IMR-90 (cell line): ENCODE measurements at regions not wholly inside any gene's neighbourhood (a gene's known extent, or its start where the extent isn't known, plus 50 kb on each side); places are given as distances from the start of the nearest gene placed in this dataset.

Experiments used
- ATAC-seq: fragments of 200-7000 bp; cut with Tn5 transposase; 2 replicates; pipeline ENCODE4 v1.9.1; 2020; ENCODE audit warnings: low read depth, mild to moderate bottlenecking, moderate library complexity
- BruUV-seq: library from RNA; stranded (reverse); fragments of 400-500 nt; replicated peaks from 2 replicates; lab custom pipeline; 2021; lab: Mats Ljungman, UMichigan
- CTCF ChIA-PET: fragments of 300-600 bp; formaldehyde crosslinking; extraction: SDS; loops from one replicate; lab custom pipeline; 2021; ENCODE audit warnings: antibody characterized with exemption; lab: Yijun Ruan, JAX
- POLR2A ChIA-PET: fragments of 300-600 bp; sonication (Branson Sonifier 250); formaldehyde crosslinking; loops from one replicate; lab custom pipeline; 2022; ENCODE audit warnings: antibody characterized with exemption; ENCODE audit not compliant: unreplicated experiment; lab: Charles Lee
- DNase-seq: peaks from one replicate; pipeline ENCODE4 v3.0.0; 2013
- H2AFZ ChIP-seq: replicated peaks from 2 replicates; pipeline ENCODE3; 2013; ENCODE audit warnings: low read length, mild to moderate bottlenecking; ENCODE audit not compliant: poor library complexity
- H2AK5ac ChIP-seq: 2 replicates; pipeline ENCODE4 v1.6.1; 2013; ENCODE audit warnings: low read depth, low read length, inconsistent platforms
- H2AK9ac ChIP-seq: replicated peaks from 2 replicates; pipeline ENCODE3; 2013; ENCODE audit warnings: mild to moderate bottlenecking, low read depth, low read length, moderate library complexity; ENCODE audit not compliant: poor library complexity
- H2BK120ac ChIP-seq: 2 replicates; pipeline ENCODE4 v1.6.1; 2013; ENCODE audit warnings: low read depth, low read length, inconsistent platforms
- H2BK15ac ChIP-seq: 3 replicates; pipeline ENCODE4 v1.6.1; 2013; ENCODE audit warnings: low read depth, low read length, inconsistent platforms
- H2BK20ac ChIP-seq: 2 replicates; pipeline ENCODE4 v1.6.1; 2013; ENCODE audit warnings: low read depth, mild to moderate bottlenecking, inconsistent platforms, low read length, moderate library complexity
- H2BK5ac ChIP-seq: 2 replicates; pipeline ENCODE4 v1.6.1; 2013; ENCODE audit warnings: mild to moderate bottlenecking, low read depth, low read length, inconsistent platforms; ENCODE audit not compliant: poor library complexity, severe bottlenecking
- H3K14ac ChIP-seq: replicated peaks from 2 replicates; pipeline ENCODE4 v1.6.1; 2013; ENCODE audit warnings: low read depth, low read length, inconsistent platforms
- H3K18ac ChIP-seq: 2 replicates; pipeline ENCODE4 v1.6.1; 2013; ENCODE audit warnings: low read depth, low read length, control low read depth
- H3K23ac ChIP-seq: 2 replicates; pipeline ENCODE4 v1.6.1; 2013; ENCODE audit warnings: low read depth, low read length, inconsistent platforms
- H3K27ac ChIP-seq: 2 replicates; pipeline ENCODE4 v1.5.1; 2013; ENCODE audit warnings: mild to moderate bottlenecking, control low read depth, low read length; ENCODE audit not compliant: insufficient read depth
- H3K27me3 ChIP-seq: 2 replicates; pipeline ENCODE4 v1.6.1; 2013; ENCODE audit warnings: low read length; ENCODE audit not compliant: control insufficient read depth, insufficient read depth
- H3K36me3 ChIP-seq: 2 replicates; pipeline ENCODE4 v1.6.1; 2013; ENCODE audit warnings: low read length, mixed read lengths; ENCODE audit not compliant: control insufficient read depth, insufficient read depth
- H3K4ac ChIP-seq: 2 replicates; pipeline ENCODE4 v1.6.1; 2013; ENCODE audit warnings: low read depth, low read length, inconsistent platforms
- H3K4me1 ChIP-seq: 2 replicates; pipeline ENCODE4 v1.6.1; 2013; ENCODE audit warnings: low read length, mixed read lengths; ENCODE audit not compliant: control insufficient read depth, insufficient read depth
- H3K4me2 ChIP-seq: 2 replicates; pipeline ENCODE4 v1.6.1; 2013; ENCODE audit warnings: low read depth, mild to moderate bottlenecking, control low read depth, low read length, moderate library complexity
- H3K4me3 ChIP-seq: 2 replicates; pipeline ENCODE4 v1.5.1; 2013; ENCODE audit warnings: low read depth, mild to moderate bottlenecking, control low read depth, low read length, moderate library complexity; ENCODE audit not compliant: insufficient read depth
- H3K56ac ChIP-seq: 2 replicates; pipeline ENCODE4 v1.6.1; 2013; ENCODE audit warnings: low read length, inconsistent platforms; ENCODE audit not compliant: insufficient read depth; ENCODE audit errors: extremely low read depth
- H3K79me1 ChIP-seq, 2 experiments: 2 replicates each; pipeline ENCODE4 v1.6.1; 2013; ENCODE audit warnings: low read length in 2 of 2, inconsistent platforms in 1 of 2, low read depth in 1 of 2
- H3K9ac ChIP-seq: 2 replicates; pipeline ENCODE4 v1.6.1; 2013; ENCODE audit warnings: low read depth, low read length, control low read depth
- H3K9me1 ChIP-seq: 2 replicates; pipeline ENCODE4 v1.6.1; 2013; ENCODE audit warnings: low read length, inconsistent platforms; ENCODE audit not compliant: insufficient read depth
- H3K9me3 ChIP-seq: 2 replicates; pipeline ENCODE4 v1.6.1; 2013; ENCODE audit warnings: low read length; ENCODE audit not compliant: control insufficient read depth, insufficient read depth
- H4K20me1 ChIP-seq: 2 replicates; pipeline ENCODE4 v1.6.1; 2013; ENCODE audit warnings: low read length, inconsistent platforms; ENCODE audit not compliant: insufficient read depth
- H4K5ac ChIP-seq: 2 replicates; pipeline ENCODE4 v1.6.1; 2013; ENCODE audit warnings: mild to moderate bottlenecking, low read depth, low read length, control low read depth
- H4K8ac ChIP-seq, 2 experiments: 2 replicates each; pipeline ENCODE4 v1.6.1; 2013; ENCODE audit warnings: low read depth in 2 of 2, low read length in 2 of 2, control low read depth in 1 of 2, inconsistent platforms in 1 of 2
- H4K91ac ChIP-seq: 2 replicates; pipeline ENCODE4 v1.6.1; 2013; ENCODE audit warnings: low read depth, low read length, inconsistent platforms; ENCODE audit not compliant: insufficient read depth
- BHLHE40 ChIP-seq: fragments of 150-350 bp; IDR thresholded peaks from 2 replicates; pipeline ENCODE4 v1.6.1; 2016; ENCODE audit warnings: mild to moderate bottlenecking, low read depth, low read length
- CEBPB ChIP-seq: IDR thresholded peaks from 2 replicates; pipeline ENCODE4 v1.6.1; 2012; ENCODE audit warnings: low read depth, low read length, improper control_type of control experiment
- CHD1 ChIP-seq: IDR thresholded peaks from 2 replicates; pipeline ENCODE4 v1.6.1; 2012; ENCODE audit warnings: low read depth, low read length, improper control_type of control experiment
- FOS ChIP-seq: fragments of 150-350 bp; IDR thresholded peaks from 2 replicates; pipeline ENCODE4 v1.6.1; 2016; ENCODE audit warnings: low read depth, low read length
- MAFK ChIP-seq: IDR thresholded peaks from 2 replicates; pipeline ENCODE4 v1.6.1; 2012; ENCODE audit warnings: low read depth, low read length, improper control_type of control experiment
- MAZ ChIP-seq: IDR thresholded peaks from 2 replicates; pipeline ENCODE4 v1.6.1; 2012; ENCODE audit warnings: low read depth, mild to moderate bottlenecking, low read length, improper control_type of control experiment, moderate library complexity, borderline replicate concordance
- MXI1 ChIP-seq: IDR thresholded peaks from 2 replicates; pipeline ENCODE4 v1.6.1; 2012; ENCODE audit warnings: low read depth, mild to moderate bottlenecking, low read length, moderate library complexity, borderline replicate concordance
- NFE2L2 ChIP-seq: fragments of 150-350 bp; IDR thresholded peaks from 2 replicates; pipeline ENCODE4 v1.6.1; 2016; ENCODE audit warnings: low read depth, mild to moderate bottlenecking, low read length
- POLR2A ChIP-seq: IDR thresholded peaks from 2 replicates; pipeline ENCODE4 v1.6.1; 2012; ENCODE audit warnings: mild to moderate bottlenecking, low read depth, low read length
- RAD21 ChIP-seq: IDR thresholded peaks from 2 replicates; pipeline ENCODE4 v1.6.1; 2012; ENCODE audit warnings: low read length, improper control_type of control experiment
- RCOR1 ChIP-seq: IDR thresholded peaks from 2 replicates; pipeline ENCODE4 v1.6.1; 2012; ENCODE audit warnings: mild to moderate bottlenecking, low read length, improper control_type of control experiment; ENCODE audit not compliant: insufficient replicate concordance
- RFX5 ChIP-seq: IDR thresholded peaks from 2 replicates; pipeline ENCODE4 v1.8.0; 2012; ENCODE audit warnings: low read depth, mild to moderate bottlenecking, low read length, moderate library complexity
- SMC3 ChIP-seq: fragments of 150-350 bp; IDR thresholded peaks from 2 replicates; pipeline ENCODE4 v1.6.1; 2016; ENCODE audit warnings: low read depth, mild to moderate bottlenecking, antibody characterized with exemption, low read length, moderate library complexity
- WGBS, 2 experiments: methylation state at CpG; one replicate each; pipeline versions ENCODE4 v1.1.5 to v1.1.7; 2013; ENCODE audit warnings: missing lambda C conversion rate in 2 of 2; ENCODE audit not compliant: insufficient read length in 1 of 2; ENCODE audit errors: extremely low coverage in 2 of 2; 5-methylcytosine and 5-hydroxymethylcytosine counted together
- dilution Hi-C: fragments of 300-500 bp; cut with HindIII; formaldehyde crosslinking; loops from one replicate; pipeline ENCODE4 v1.14.3; 2018; ENCODE audit warnings: low sequenced_read_pairs; ENCODE audit not compliant: unreplicated experiment
- in situ Hi-C: fragments of 300-500 bp; cut with MboI; formaldehyde crosslinking; loops from 3 replicates; pipeline ENCODE4 v1.14.3; 2019; ENCODE audit warnings: low sequenced_read_pairs, inconsistent platforms, mixed read lengths
- intact Hi-C: fragments of 100-400 bp; cut with micrococcal nuclease; formaldehyde crosslinking; loops from 2 replicates; pipeline ENCODE4 v1.10.0; 2022
- TF ChIP-seq, protein P1 (sequence below): conservative IDR thresholded peaks from 2 replicates; pipeline ENCODE4 v1.5.1; 2012; ENCODE audit warnings: mild to moderate bottlenecking, low read depth, low read length, improper control_type of control experiment
- TF ChIP-seq, protein P2 (sequence below): fragments of 150-350 bp; IDR thresholded peaks from 2 replicates; pipeline ENCODE4 v1.6.1; 2017; ENCODE audit warnings: mild to moderate bottlenecking, antibody characterized with exemption, low read length, low read depth
- TF ChIP-seq, protein P3 (sequence below): fragments of 150-350 bp; IDR thresholded peaks from 2 replicates; pipeline ENCODE4 v1.6.1; 2016; ENCODE audit warnings: low read depth, mild to moderate bottlenecking, low read length, moderate library complexity, borderline replicate concordance

DNA sequence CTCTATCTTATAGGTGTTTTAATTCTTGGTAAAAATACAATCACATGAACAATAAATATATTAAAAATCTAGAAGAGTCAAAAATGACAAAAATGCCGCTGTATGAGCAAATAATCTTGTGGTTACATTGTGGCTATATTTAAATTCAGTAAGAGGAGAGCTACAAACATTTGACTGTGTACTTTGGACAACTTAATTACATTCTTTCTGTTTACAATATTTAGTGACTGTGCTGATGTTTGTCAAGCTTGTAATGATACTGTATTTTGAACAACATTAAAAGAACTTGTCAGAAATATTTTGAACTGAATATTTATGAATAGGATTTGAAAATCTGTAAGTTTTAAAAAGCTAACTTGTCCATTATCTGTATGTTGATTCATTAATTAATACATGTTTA, 598.3 kb downstream of the SI start:
- Histone ChIP-seq H3K23ac (no peak overlapping the region), H3K79me1 (no peaks in the 10 kb centered on the region), H4K91ac (no peak overlapping the region), H2BK20ac (no peak overlapping the region), H3K27ac (no peak overlapping the region), H2BK5ac (no peak overlapping the region), H3K9ac (no peak overlapping the region), H2AFZ (no peak overlapping the region), H3K4me2 (no peak overlapping the region), H2AK9ac (no peak overlapping the region), H3K56ac (no peak overlapping the region), H3K4ac (no peak overlapping the region), H3K27me3 (no peaks in the 10 kb centered on the region), H4K8ac (no peak overlapping the region), H4K5ac (no peak overlapping the region), H3K4me3 (no peak overlapping the region), H3K36me3 (no peaks in the 10 kb centered on the region), H3K9me3 (peaks cover 16% of the 10 kb centered on the region), H2BK15ac (no peak overlapping the region), H3K4me1 (no peaks in the 10 kb centered on the region), H4K20me1 (no peaks in the 10 kb centered on the region), H3K14ac (no peak overlapping the region), H2AK5ac (no peak overlapping the region), H2BK120ac (no peak overlapping the region), H3K18ac (no peak overlapping the region), H3K9me1 (no peaks in the 10 kb centered on the region)
- intact Hi-C loops (no loop called here), dilution Hi-C loops (no loop called here), in situ Hi-C loops (no loop called here)
- ATAC-seq (no peak), DNase-seq (no peak)
- ChIA-PET CTCF (interaction anchor here (0.6 kb wide), 1 partner anchor 105 kb away, joined by 6 read pairs; no protein-coding TSS in a partner anchor), POLR2A (no interaction called here)
- BruUV-seq = no TSS peak
- no CpG with 5 or more reads among the region's 1 CpG for WGBS, 2 experiments
- TF ChIP-seq MAZ = no peak
- TF ChIP-seq BHLHE40 = no peak
- TF ChIP-seq NFE2L2 = no peak
- TF ChIP-seq SMC3 = no peak
- TF ChIP-seq MAFK = no peak
- no peak for TF ChIP-seq CEBPB
- TF ChIP-seq FOS = no peak
- TF ChIP-seq, protein P1, sequence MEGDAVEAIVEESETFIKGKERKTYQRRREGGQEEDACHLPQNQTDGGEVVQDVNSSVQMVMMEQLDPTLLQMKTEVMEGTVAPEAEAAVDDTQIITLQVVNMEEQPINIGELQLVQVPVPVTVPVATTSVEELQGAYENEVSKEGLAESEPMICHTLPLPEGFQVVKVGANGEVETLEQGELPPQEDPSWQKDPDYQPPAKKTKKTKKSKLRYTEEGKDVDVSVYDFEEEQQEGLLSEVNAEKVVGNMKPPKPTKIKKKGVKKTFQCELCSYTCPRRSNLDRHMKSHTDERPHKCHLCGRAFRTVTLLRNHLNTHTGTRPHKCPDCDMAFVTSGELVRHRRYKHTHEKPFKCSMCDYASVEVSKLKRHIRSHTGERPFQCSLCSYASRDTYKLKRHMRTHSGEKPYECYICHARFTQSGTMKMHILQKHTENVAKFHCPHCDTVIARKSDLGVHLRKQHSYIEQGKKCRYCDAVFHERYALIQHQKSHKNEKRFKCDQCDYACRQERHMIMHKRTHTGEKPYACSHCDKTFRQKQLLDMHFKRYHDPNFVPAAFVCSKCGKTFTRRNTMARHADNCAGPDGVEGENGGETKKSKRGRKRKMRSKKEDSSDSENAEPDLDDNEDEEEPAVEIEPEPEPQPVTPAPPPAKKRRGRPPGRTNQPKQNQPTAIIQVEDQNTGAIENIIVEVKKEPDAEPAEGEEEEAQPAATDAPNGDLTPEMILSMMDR = no peak
- TF ChIP-seq RCOR1 = no peak
- TF ChIP-seq, protein P2, sequence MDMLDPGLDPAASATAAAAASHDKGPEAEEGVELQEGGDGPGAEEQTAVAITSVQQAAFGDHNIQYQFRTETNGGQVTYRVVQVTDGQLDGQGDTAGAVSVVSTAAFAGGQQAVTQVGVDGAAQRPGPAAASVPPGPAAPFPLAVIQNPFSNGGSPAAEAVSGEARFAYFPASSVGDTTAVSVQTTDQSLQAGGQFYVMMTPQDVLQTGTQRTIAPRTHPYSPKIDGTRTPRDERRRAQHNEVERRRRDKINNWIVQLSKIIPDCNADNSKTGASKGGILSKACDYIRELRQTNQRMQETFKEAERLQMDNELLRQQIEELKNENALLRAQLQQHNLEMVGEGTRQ = no peak
- no peak for TF ChIP-seq RAD21
- TF ChIP-seq CHD1 = no peak
- TF ChIP-seq RFX5 = no peak
- TF ChIP-seq, protein P3, sequence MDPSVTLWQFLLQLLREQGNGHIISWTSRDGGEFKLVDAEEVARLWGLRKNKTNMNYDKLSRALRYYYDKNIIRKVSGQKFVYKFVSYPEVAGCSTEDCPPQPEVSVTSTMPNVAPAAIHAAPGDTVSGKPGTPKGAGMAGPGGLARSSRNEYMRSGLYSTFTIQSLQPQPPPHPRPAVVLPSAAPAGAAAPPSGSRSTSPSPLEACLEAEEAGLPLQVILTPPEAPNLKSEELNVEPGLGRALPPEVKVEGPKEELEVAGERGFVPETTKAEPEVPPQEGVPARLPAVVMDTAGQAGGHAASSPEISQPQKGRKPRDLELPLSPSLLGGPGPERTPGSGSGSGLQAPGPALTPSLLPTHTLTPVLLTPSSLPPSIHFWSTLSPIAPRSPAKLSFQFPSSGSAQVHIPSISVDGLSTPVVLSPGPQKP = no peak
- TF ChIP-seq MXI1 = no peak
- no peak for TF ChIP-seq POLR2A
